Right lobe of liver (tissue), 6 donors: ENCODE measurements at regions not wholly inside any gene's neighbourhood (a gene's known extent, or its start where the extent isn't known, plus 50 kb on each side); places are given as distances from the start of the nearest gene placed in this dataset.
"Not testable (repeated sequence)": the region's sequence is repeated elsewhere in the genome, so short reads cannot be mapped to it uniquely, and the experiment has no call there.

Experiments
- ATAC-seq, 4 donors: fragments of 200-7000 bp; cut with Tn5 transposase; one replicate each; pipeline ENCODE4 v1.9.1; 2020; ENCODE audit warnings: mild to moderate bottlenecking in 4 of 4, moderate library complexity in 4 of 4
- DNase-seq, 3 donors: peaks; one replicate each; pipeline ENCODE4 v3.0.0-alpha.2; 2020
- H3K27ac ChIP-seq, 3 donors: fragments of 200-600 bp; one replicate each; pipeline ENCODE4 v1.8.0; 2022
- H3K27me3 ChIP-seq, 2 donors: fragments of 200-600 bp; one replicate each; pipeline ENCODE4 v1.8.0; 2022
- H3K36me3 ChIP-seq, 4 donors: fragments of 200-600 bp; sonication (generic) in 1 of 4; one replicate each; pipeline versions ENCODE4 v1.5.1 to v1.8.0; 2017 to 2022; ENCODE audit warnings: control low read depth in 1 of 4
- H3K4me1 ChIP-seq, 4 donors: fragments of 200-600 bp; sonication (generic) in 1 of 4; one replicate each; pipeline versions ENCODE4 v1.5.1 to v1.8.0; 2017 to 2022; ENCODE audit warnings: control low read depth in 1 of 4
- H3K4me3 ChIP-seq, 3 donors: fragments of 200-600 bp; one replicate each; pipeline ENCODE4 v1.8.0; 2022
- H3K9me3 ChIP-seq, 4 donors: fragments of 200-600 bp; sonication (generic) in 1 of 4; one replicate each; pipeline versions ENCODE4 v1.5.1 to v1.8.0; 2017 to 2022; ENCODE audit warnings: control low read depth in 1 of 4
- POLR2A ChIP-seq: fragments of 450-650 bp; IDR thresholded peaks from one replicate; pipeline ENCODE4 v1.6.1; 2017; ENCODE audit warnings: antibody characterized with exemption, mild to moderate bottlenecking
- WGBS: methylation state at CpG from one replicate; pipeline ENCODE4 v1.1.6; 2018; ENCODE audit warnings: low coverage, low lambda C conversion rate; ENCODE audit not compliant: insufficient coverage; ENCODE audit errors: missing lambda C conversion rate; 5-methylcytosine and 5-hydroxymethylcytosine counted together
- intact Hi-C, 2 donors: fragments of 100-400 bp; cut with DNase I; formaldehyde crosslinking; loops; one replicate each; pipeline versions ENCODE4 v1.11.2 to v1.14.1; 2022
- TF ChIP-seq, protein P1 (sequence below), 4 donors: fragments of 200-600 bp in 3 of 4; fragments of 450-650 bp in 1 of 4; IDR thresholded peaks; one replicate each; pipeline versions ENCODE4 v1.5.1 to v1.8.0; 2016 to 2022; ENCODE audit warnings: antibody characterized with exemption in 4 of 4, mild to moderate bottlenecking in 2 of 4
- donor health status: DM: no; HTN: yes; CAD: no.
- donor health status: DM: no; HTN: no; CAD: no.
- donor health status: DM: no; HTN: no; CAD: no.
- donor health status: DM: no; HTN: yes; CAD: no.
- donor health status: DM: no; HTN: yes; CAD: no.

DNA sequence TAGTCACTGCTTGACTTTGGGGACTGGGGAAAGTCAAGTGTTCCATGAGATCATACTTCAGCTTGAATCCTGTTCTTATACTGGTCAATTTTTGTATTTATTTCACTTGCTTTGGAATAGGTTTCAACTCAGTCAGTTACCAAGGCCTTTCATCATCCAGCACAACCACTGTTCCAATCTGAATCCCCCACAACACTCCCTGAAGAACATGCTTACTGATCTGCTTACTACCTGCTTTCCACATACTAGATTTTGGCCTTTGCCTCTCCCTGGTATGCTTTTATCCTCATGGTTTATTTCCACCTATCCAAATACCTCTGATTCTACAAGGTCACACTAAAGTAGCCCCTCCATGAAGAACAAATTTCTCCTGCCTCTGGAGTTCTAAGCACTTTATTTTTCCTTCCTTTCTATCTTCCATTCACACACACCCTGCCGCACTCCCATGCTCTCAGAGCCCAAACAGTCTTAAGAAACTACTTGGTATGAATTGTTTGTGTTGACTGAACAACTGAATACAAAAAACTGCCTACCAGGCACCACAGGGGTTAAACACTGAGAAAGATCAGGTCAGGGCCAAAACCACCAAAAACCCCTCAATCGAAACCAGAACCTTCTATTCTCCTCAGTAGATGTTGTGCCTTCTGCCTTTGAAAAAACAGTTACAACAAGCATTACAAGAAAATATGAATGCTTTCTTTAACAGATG lies 178.1 kb downstream of the AVL9 start:
- Histone ChIP-seq H3K27ac (no peak overlapping the region), H3K27me3 (no peaks in the 10 kb centered on the region), H3K4me3 (no peak overlapping the region), H3K9me3 (no peaks in the 10 kb centered on the region), H3K36me3 (no peaks in the 10 kb centered on the region), H3K4me1 (no peaks in the 10 kb centered on the region)
- intact Hi-C loops, result no loop called here
- 85% methylated on average over 2 of the region's 2 CpGs for WGBS
- TF ChIP-seq POLR2A, result no peak
- TF ChIP-seq, protein P1, sequence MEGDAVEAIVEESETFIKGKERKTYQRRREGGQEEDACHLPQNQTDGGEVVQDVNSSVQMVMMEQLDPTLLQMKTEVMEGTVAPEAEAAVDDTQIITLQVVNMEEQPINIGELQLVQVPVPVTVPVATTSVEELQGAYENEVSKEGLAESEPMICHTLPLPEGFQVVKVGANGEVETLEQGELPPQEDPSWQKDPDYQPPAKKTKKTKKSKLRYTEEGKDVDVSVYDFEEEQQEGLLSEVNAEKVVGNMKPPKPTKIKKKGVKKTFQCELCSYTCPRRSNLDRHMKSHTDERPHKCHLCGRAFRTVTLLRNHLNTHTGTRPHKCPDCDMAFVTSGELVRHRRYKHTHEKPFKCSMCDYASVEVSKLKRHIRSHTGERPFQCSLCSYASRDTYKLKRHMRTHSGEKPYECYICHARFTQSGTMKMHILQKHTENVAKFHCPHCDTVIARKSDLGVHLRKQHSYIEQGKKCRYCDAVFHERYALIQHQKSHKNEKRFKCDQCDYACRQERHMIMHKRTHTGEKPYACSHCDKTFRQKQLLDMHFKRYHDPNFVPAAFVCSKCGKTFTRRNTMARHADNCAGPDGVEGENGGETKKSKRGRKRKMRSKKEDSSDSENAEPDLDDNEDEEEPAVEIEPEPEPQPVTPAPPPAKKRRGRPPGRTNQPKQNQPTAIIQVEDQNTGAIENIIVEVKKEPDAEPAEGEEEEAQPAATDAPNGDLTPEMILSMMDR (IDR thresholded peaks at IDR 0.05), result no peak
- ATAC-seq, result no peak
- DNase-seq, result no peak

DNA sequence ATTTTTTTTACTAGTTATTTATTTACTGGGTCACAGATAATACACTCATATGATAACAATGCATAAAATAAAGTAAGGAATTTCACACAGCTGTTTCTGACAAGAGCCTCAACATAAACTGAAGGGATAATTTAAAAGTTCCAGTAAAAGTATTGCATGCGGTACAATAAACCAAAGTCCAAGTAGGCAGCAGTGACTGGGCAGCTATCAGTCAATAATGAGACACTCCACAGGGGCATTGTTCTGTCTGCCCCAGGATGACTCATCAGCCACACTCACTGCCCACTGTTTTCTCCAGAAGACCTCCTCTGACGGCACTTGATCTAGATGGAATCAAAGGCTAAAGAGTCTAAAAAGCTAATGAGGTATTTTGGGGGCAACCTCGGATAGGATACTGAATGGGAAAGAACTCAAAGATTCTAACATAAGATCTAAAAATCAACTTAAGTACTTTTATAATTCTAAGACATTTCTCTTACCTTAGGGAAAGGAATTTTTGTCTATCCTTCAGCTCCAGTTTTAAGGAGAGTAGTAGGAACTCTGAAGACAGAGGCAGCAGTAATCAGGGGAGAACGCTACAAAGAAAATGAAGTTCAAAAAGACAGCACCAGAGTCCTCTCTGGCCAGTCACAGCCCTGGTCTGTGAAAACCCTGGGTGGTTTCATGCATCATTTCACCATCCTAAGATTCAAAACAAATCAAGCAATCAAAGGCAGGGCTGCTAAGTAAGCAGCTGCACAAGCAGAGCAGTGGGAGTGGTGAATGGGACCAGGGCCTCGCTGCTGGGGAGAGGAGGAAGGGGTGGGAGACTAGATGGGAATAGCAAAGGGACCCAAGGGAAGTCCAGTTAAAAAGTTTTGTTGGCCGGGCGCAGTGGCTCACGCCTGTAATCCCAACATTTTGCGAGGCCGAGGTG lies 175.1 kb downstream of the AVL9 start:
- Histone ChIP-seq H3K9me3 (no peaks in the 10 kb centered on the region), H3K36me3 (no peaks in the 10 kb centered on the region), H3K4me1 (no peaks in the 10 kb centered on the region), H3K27ac (no peak overlapping the region), H3K27me3 (no peaks in the 10 kb centered on the region), H3K4me3 (no peak overlapping the region)
- DNase-seq (peak in 2 of 3 donors; percentile 26 to 41), ATAC-seq (peak; percentile 71 to 90 (median 88))
- intact Hi-C loops, result no loop called here
- no peak for TF ChIP-seq POLR2A
- TF ChIP-seq, protein P1 (IDR thresholded peaks at IDR 0.05), result no peak
- 70% methylated on average over 9 of the region's 10 CpGs for WGBS

DNA sequence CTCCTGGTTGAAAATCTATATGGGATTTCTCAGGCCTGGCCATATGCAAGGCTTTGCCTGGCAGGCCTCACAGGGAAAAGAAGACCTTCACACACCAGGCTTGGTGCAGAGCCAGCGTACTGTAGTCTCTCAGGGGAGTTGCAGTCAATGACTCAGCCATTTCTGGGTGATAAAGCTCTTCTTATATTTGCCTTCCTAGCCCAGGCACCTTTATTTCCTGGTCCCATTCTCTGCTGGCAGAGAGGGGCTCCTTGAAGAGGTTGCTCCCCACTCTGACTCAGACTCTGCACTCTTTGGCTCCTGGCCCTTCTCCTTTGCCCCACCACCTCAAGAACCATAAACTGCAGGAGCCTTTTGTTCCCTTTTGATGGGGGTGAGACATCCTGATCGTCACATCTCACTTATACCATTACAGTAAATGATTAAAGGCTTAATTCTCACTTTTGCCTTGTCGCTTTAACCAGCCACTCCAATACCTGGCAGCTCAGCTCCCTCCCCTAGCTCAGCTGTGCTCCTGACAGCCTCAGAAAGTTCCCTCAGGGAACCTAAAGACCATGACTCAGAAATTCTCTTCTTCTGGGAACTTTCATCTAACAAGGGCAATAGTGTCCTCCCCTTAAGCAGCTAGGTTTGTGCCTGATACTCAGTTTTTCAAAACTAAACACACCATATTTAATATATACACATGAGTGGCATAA lies 174.0 kb downstream of the AVL9 start:
- peak; percentile 21 to 76 (median 56) for ATAC-seq
- H3K36me3 ChIP-seq, H3K4me3 ChIP-seq, H3K27ac ChIP-seq, intact Hi-C loops, H3K9me3 ChIP-seq, H3K4me1 ChIP-seq, H3K27me3 ChIP-seq: not testable (repeated sequence)
- peak in 2 of 3 donors; percentile 45 to 55 for DNase-seq
- 74% methylated on average over 3 of the region's 3 CpGs for WGBS

DNA sequence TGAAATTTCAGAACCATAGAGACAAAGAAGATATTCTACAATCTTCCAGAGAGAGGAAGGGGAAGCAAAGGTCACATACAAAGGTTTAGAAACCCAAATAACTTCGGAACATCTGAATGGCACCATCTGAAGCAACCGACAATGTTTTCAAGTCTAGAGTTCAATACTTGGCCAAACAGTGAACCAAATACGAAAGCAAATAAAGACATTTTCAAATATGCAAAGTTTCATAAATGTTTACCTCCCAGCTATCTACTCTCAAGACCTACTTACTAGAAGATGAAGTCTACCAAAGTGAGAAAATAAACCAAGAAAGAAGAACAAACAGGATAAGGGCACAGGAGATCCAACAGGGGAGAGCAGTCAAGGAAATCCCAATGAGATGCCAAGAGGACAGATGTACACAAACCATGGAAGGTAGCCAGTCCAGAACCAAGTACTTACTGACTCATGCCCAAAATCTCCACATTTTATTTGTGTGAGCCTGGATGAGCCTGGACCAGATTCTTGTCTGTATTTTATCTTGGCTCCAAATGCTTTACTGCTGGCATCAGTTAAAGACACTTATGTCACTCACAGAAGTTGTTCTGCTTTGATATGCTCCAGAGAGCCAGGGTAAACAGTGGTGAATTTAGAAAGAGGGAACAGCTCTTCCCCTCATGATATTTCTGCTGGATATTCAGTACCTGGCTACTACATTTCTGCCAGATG lies 173.3 kb downstream of the AVL9 start:
- peak; percentile 23 to 70 (median 60) for ATAC-seq
- DNase-seq, H3K9me3 ChIP-seq, H3K4me3 ChIP-seq, H3K4me1 ChIP-seq, H3K36me3 ChIP-seq, H3K27ac ChIP-seq, intact Hi-C loops, H3K27me3 ChIP-seq: not testable (repeated sequence)
- 40% methylated on average over 3 of the region's 3 CpGs for WGBS

DNA sequence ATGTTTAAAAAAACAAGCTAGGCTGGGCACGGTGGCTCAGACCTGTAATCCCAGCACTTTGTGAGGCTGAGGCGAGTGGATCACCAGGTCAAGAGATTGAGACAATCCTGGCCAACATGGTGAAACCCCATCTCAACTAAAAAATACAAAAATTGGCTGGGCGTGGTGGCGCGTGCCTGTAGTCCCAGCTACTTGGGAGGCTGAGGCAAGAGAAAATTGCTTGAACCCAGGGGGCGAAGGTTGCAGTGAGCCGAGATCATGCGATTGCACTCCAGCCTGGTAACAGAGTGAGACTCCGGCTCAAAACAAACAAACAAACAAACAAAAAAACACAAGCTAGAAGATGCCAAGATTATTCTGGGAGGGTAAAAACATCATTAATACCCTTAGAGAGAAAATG lies 172.3 kb downstream of the AVL9 start:
- H3K36me3 ChIP-seq, ATAC-seq, H3K4me3 ChIP-seq, intact Hi-C loops, H3K4me1 ChIP-seq, DNase-seq, H3K27ac ChIP-seq, H3K27me3 ChIP-seq, H3K9me3 ChIP-seq: not testable (repeated sequence)
- WGBS, result 74% methylated on average over 5 of the region's 9 CpGs

DNA sequence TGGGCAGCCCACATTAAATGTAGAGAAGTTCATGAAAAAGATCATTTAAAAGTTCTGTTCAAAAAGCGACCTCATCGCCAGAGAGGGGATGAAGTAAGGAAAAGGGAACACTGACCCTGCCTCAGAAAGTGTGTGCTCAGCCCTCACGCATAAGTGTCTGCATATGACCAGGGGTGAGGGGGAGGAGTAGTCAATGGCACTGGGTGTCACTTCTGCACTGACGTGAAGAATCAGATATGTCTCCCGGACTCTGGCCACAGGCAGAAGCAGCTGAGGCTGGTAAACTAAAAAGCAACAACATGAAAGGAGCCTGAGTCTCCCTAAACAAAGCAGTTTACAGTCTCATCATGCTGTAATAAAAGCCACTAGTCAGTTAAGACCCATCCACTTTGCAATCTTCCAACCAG lies 168.5 kb downstream of the AVL9 start:
- H3K4me3 ChIP-seq, intact Hi-C loops, H3K36me3 ChIP-seq, DNase-seq, H3K4me1 ChIP-seq, H3K27me3 ChIP-seq, H3K9me3 ChIP-seq, H3K27ac ChIP-seq: not testable (repeated sequence)
- ATAC-seq, result peak in 3 of 4 donors; percentile 50 to 58 (median 52)
- 88% methylated on average over 2 of the region's 5 CpGs for WGBS

DNA sequence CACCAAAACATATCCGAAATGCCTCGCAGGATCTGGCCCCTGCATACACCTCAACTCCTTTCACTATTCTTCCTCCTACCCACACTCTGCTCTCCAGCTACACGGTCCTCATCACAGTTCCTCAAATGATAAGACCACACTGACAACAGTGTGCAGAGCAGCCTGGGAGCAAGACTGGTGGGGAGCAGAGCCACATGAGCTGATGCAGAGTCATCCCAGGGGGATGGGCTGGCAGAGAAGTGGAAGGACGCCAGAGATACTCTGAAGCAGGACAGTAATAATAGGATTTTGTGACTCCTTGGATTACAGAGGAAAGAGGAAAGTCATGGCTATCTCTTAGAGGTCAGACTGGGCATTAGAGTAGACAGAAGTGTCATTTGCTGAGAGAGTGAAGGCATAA lies 167.2 kb downstream of the AVL9 start:
- H3K27ac ChIP-seq, H3K36me3 ChIP-seq, H3K4me3 ChIP-seq, H3K4me1 ChIP-seq, H3K27me3 ChIP-seq, H3K9me3 ChIP-seq, DNase-seq, intact Hi-C loops: not testable (repeated sequence)
- WGBS, result 53% methylated on average over 2 of the region's 4 CpGs
- ATAC-seq, result peak; percentile 25 to 40 (median 28)
